ENCODE measurements at regions not wholly inside any gene's neighbourhood (a gene's known extent, or its start where the extent isn't known, plus 50 kb on each side); places are given as distances from the start of the nearest gene placed in this dataset.

DNA sequence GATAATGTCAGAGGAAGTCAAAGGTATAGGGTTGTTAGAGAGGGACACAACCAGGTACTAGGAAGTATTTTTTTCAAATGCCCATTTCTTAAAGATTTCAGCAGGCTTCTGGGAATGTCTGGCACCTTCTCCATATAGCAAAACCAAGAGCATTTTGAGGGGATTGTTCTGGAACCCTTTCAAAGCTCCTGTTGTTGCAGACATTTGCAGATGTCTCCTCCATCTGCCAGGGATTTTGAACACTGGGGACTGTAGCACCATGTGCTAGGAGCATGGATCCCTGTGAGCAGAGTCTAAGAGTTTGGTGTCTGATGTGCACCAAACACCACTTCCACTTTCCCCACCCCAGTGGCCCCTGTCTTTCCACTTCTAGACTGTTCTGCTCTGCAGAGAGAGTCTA is 206.0 kb upstream of the KBTBD8 start:
- BruUV-seq (replicated peaks), result no TSS peak
- Histone ChIP-seq H3K4me2 (ENCODE audit: low read length) (no peak overlapping the region), H3K36me3 (ENCODE audit: control insufficient read depth in 1 of 2, insufficient read depth in 2 of 2, low read length in 2 of 2) (no peaks in the 10 kb centered on the region), H3K27me3 (ENCODE audit: insufficient read depth, low read length) (peaks cover 17% of the 10 kb centered on the region), H3K9me3 (ENCODE audit: control insufficient read depth in 1 of 2, insufficient read depth in 1 of 2, low read depth in 1 of 2, low read length in 2 of 2) (no peaks in the 10 kb centered on the region), H4K20me1 (ENCODE audit: insufficient read depth) (no peaks in the 10 kb centered on the region), H3K79me2 (ENCODE audit: insufficient read depth, low read length) (no peaks in the 10 kb centered on the region), H3K9ac (ENCODE audit: low read length) (no peak overlapping the region), H3K27ac (ENCODE audit: low read depth, low read length) (no peak overlapping the region), H3K4me1 (ENCODE audit: control insufficient read depth in 1 of 2, insufficient read depth in 2 of 2, low read length in 2 of 2) (no peaks in the 10 kb centered on the region), H3K4me3 (replicated peaks in 1 of 2; ENCODE audit: low read depth in 1 of 2, low read length in 2 of 2) (no peak overlapping the region), H2AFZ (ENCODE audit: low read depth, low read length, poor library complexity, severe bottlenecking) (no peak overlapping the region), H3K9me2 (ENCODE audit: insufficient read depth) (no peaks in the 10 kb centered on the region)
- ChIA-PET RAD21 (ENCODE audit: low non-redundant PET in 1 of 2, low total read pairs in 2 of 2, uncharacterized antibody in 2 of 2, unreplicated experiment in 2 of 2) (no interaction called here), POLR2A (no interaction called here), CTCF (interaction anchor here (0.6 kb wide), 1 partner anchor 40 kb away, joined by 4 read pairs; no protein-coding TSS in a partner anchor)
- ATAC-seq, result no peak
- TF ChIP-seq, protein P1, sequence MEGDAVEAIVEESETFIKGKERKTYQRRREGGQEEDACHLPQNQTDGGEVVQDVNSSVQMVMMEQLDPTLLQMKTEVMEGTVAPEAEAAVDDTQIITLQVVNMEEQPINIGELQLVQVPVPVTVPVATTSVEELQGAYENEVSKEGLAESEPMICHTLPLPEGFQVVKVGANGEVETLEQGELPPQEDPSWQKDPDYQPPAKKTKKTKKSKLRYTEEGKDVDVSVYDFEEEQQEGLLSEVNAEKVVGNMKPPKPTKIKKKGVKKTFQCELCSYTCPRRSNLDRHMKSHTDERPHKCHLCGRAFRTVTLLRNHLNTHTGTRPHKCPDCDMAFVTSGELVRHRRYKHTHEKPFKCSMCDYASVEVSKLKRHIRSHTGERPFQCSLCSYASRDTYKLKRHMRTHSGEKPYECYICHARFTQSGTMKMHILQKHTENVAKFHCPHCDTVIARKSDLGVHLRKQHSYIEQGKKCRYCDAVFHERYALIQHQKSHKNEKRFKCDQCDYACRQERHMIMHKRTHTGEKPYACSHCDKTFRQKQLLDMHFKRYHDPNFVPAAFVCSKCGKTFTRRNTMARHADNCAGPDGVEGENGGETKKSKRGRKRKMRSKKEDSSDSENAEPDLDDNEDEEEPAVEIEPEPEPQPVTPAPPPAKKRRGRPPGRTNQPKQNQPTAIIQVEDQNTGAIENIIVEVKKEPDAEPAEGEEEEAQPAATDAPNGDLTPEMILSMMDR (IDR thresholded peaks at IDR 0.05 in 2 of 3, conservative IDR thresholded peaks at IDR 0.05 in 1 of 3; ENCODE audit: borderline replicate concordance in 1 of 3, insufficient read depth in 1 of 3, low read depth in 2 of 3, low read length in 2 of 3), result no peak
- TF ChIP-seq, protein P2, sequence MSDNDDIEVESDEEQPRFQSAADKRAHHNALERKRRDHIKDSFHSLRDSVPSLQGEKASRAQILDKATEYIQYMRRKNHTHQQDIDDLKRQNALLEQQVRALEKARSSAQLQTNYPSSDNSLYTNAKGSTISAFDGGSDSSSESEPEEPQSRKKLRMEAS (IDR thresholded peaks at IDR 0.05), result no peak
- no peak for TF ChIP-seq ZNF274 (IDR thresholded peaks at IDR 0.05; ENCODE audit: low read depth, low read length)
- no peak for TF ChIP-seq EZH2 (IDR thresholded peaks at IDR 0.05)
- no peak for TF ChIP-seq CEBPB (IDR thresholded peaks at IDR 0.05; ENCODE audit: low read depth)
- no peak for TF ChIP-seq RAD21 (IDR thresholded peaks at IDR 0.05; ENCODE audit: low read depth)
- TF ChIP-seq POLR2A (IDR thresholded peaks at IDR 0.05; ENCODE audit: borderline replicate concordance, extremely low read depth, insufficient read depth, insufficient read length), result no peak
- no peak for TF ChIP-seq JUND (IDR thresholded peaks at IDR 0.05)
- TF ChIP-seq, protein P3, sequence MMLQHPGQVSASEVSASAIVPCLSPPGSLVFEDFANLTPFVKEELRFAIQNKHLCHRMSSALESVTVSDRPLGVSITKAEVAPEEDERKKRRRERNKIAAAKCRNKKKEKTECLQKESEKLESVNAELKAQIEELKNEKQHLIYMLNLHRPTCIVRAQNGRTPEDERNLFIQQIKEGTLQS (IDR thresholded peaks at IDR 0.05), result no peak
- intact Hi-C loops (cut with micrococcal nuclease), result no loop called here
- no peak for DNase-seq (ENCODE audit: low read depth, low spot score)

All from HCT116 (cell line).